ENCODE measurements at regions not wholly inside any gene's neighbourhood (a gene's known extent, or its start where the extent isn't known, plus 50 kb on each side); places are given as distances from the start of the nearest gene placed in this dataset.
"Not testable (repeated sequence)": the region's sequence is repeated elsewhere in the genome, so short reads cannot be mapped to it uniquely, and the experiment has no call there.

GRCh38 chr17:83192161-83192788 lies 112.9 kb downstream of the METRNL start:
- no peak for DNase-seq (ENCODE audit: low read depth)

- DNase-seq (ENCODE audit: low read depth) = not testable (repeated sequence)
Observed at GRCh38 chr17:83192789-83193335, 113.5 kb downstream of the METRNL start.

- DNase-seq (ENCODE audit: low read depth) = no peak
Observed at GRCh38 chr17:83193336-83194185, 114.2 kb downstream of the METRNL start.

- DNase-seq (ENCODE audit: low read depth) = no peak
Observed at GRCh38 chr17:83194186-83194561, 114.8 kb downstream of the METRNL start.

GRCh38 chr17:83194761-83195329 lies 115.4 kb downstream of the METRNL start:
- DNase-seq (ENCODE audit: low read depth) = no peak

- no peak for DNase-seq (ENCODE audit: low read depth)
Observed at GRCh38 chr17:83195330-83196023, 116.1 kb downstream of the METRNL start.

- no peak for DNase-seq (ENCODE audit: low read depth)
Observed at GRCh38 chr17:83196024-83196365, 116.6 kb downstream of the METRNL start.

GRCh38 chr17:83196366-83196765 lies 117.0 kb downstream of the METRNL start:
- DNase-seq (ENCODE audit: low read depth) = no peak

- no peak for DNase-seq (ENCODE audit: low read depth)
Observed at GRCh38 chr17:83196973-83197880, 117.8 kb downstream of the METRNL start.

GRCh38 chr17:83198366-83199341 lies 119.2 kb downstream of the METRNL start:
- DNase-seq (ENCODE audit: low read depth) = no peak

GRCh38 chr17:83199500-83200201 lies 120.2 kb downstream of the METRNL start:
- no peak for DNase-seq (ENCODE audit: low read depth)

- DNase-seq (ENCODE audit: low read depth) = no peak
Observed at GRCh38 chr17:83200231-83200699, 120.9 kb downstream of the METRNL start.

GRCh38 chr17:83200751-83201150 lies 121.3 kb downstream of the METRNL start:
- DNase-seq (ENCODE audit: low read depth) = no peak

GRCh38 chr17:83201206-83202001 lies 122.0 kb downstream of the METRNL start:
- no peak for DNase-seq (ENCODE audit: low read depth)

- no peak for DNase-seq (ENCODE audit: low read depth)
Observed at GRCh38 chr17:83202002-83203000, 122.9 kb downstream of the METRNL start.

- no peak for DNase-seq (ENCODE audit: low read depth)
Observed at GRCh38 chr17:83203073-83203471, 123.7 kb downstream of the METRNL start.
